WTC11 (cell line): ENCODE measurements at regions not wholly inside any gene's neighbourhood (a gene's known extent, or its start where the extent isn't known, plus 50 kb on each side); places are given as distances from the start of the nearest gene placed in this dataset.

Source experiments
- ATAC-seq: fragments of 200-7000 bp; cut with Tn5 transposase; 2 replicates; pipeline ENCODE4 v1.10.0; 2021; ENCODE audit warnings: mild to moderate bottlenecking, moderate library complexity
- CTCF ChIA-PET: fragments of 300-600 bp; sonication (Branson Sonifier 250); formaldehyde crosslinking; loops from one replicate; lab custom pipeline; 2021; ENCODE audit warnings: antibody characterized with exemption; lab: Charles Lee
- POLR2A ChIA-PET: fragments of 350-600 bp; sonication (Branson Sonifier 250); formaldehyde crosslinking; loops from one replicate; lab custom pipeline; 2021; ENCODE audit warnings: antibody characterized with exemption; lab: Charles Lee
- DNase-seq: peaks from one replicate; pipeline ENCODE4 v3.0.0; 2021; ENCODE audit warnings: low spot score
- H3K27ac Mint-ChIP-seq: 2 replicates; pipeline ENCODE4 v1.8.0; 2021; ENCODE audit warnings: mixed read lengths
- H3K27me3 Mint-ChIP-seq: 2 replicates; pipeline ENCODE4 v1.8.0; 2021; ENCODE audit warnings: low read depth, mild to moderate bottlenecking, moderate library complexity, mixed read lengths
- H3K36me3 Mint-ChIP-seq: 2 replicates; pipeline ENCODE4 v1.8.0; 2021; ENCODE audit warnings: mixed read lengths
- H3K4me1 Mint-ChIP-seq: 2 replicates; pipeline ENCODE4 v1.8.0; 2022; ENCODE audit warnings: mixed read lengths
- H3K4me3 Mint-ChIP-seq: 2 replicates; pipeline ENCODE4 v1.8.0; 2021; ENCODE audit warnings: mild to moderate bottlenecking, moderate library complexity, mixed read lengths
- H3K9me3 Mint-ChIP-seq: 2 replicates; pipeline ENCODE4 v1.8.0; 2021; ENCODE audit warnings: mixed read lengths
- ATF1 ChIP-seq: sonication (generic); formaldehyde crosslinking; IDR thresholded peaks from 2 replicates; pipeline ENCODE4 v1.8.1; 2023; ENCODE audit warnings: mild to moderate bottlenecking, moderate library complexity, missing genetic modification reagents
- ETV6 ChIP-seq: sonication (generic); formaldehyde crosslinking; IDR thresholded peaks from 2 replicates; pipeline ENCODE4 v1.8.1; 2022; ENCODE audit warnings: mild to moderate bottlenecking, missing genetic modification reagents
- RORB ChIP-seq: fragments of 250-450 bp; sonication (Bioruptor Pico); IDR thresholded peaks from 2 replicates; pipeline ENCODE4 v1.9.0; 2021; ENCODE audit warnings: mild to moderate bottlenecking
- ZNF138 ChIP-seq: sonication (generic); formaldehyde crosslinking; conservative IDR thresholded peaks from 2 replicates; pipeline ENCODE4 v1.8.1; 2022; ENCODE audit warnings: mild to moderate bottlenecking, moderate library complexity, missing genetic modification reagents
- ZNF317 ChIP-seq: sonication (generic); formaldehyde crosslinking; IDR thresholded peaks from 2 replicates; pipeline ENCODE4 v1.8.1; 2023; ENCODE audit warnings: low read depth, mild to moderate bottlenecking, moderate library complexity, missing genetic modification reagents, borderline replicate concordance
- ZNF396 ChIP-seq: fragments of 250-450 bp; sonication (Bioruptor Pico); IDR thresholded peaks from 2 replicates; pipeline ENCODE4 v1.8.0; 2021; ENCODE audit warnings: mild to moderate bottlenecking, moderate library complexity, borderline replicate concordance
- TF ChIP-seq, protein P1 (sequence below): sonication (generic); formaldehyde crosslinking; IDR thresholded peaks from 2 replicates; pipeline ENCODE4 v1.8.0; 2023; ENCODE audit warnings: mild to moderate bottlenecking, missing genetic modification reagents
- TF ChIP-seq, protein P2 (sequence below): fragments of 250-450 bp; sonication (Bioruptor Pico); IDR thresholded peaks from 2 replicates; pipeline ENCODE4 v1.8.0; 2021; ENCODE audit warnings: mild to moderate bottlenecking
- TF ChIP-seq, protein P3 (sequence below): sonication (generic); formaldehyde crosslinking; IDR thresholded peaks from 2 replicates; pipeline ENCODE4 v1.8.0; 2022; ENCODE audit warnings: mild to moderate bottlenecking, missing genetic modification reagents
- TF ChIP-seq, protein P4 (sequence below): fragments of 250-450 bp; sonication (Bioruptor Pico); IDR thresholded peaks from 2 replicates; pipeline ENCODE4 v1.9.0; 2021; ENCODE audit warnings: moderate library complexity, mild to moderate bottlenecking, inconsistent platforms, borderline replicate concordance
- TF ChIP-seq, protein P5 (sequence below): sonication (generic); formaldehyde crosslinking; IDR thresholded peaks from 2 replicates; pipeline ENCODE4 v1.8.0; 2022; ENCODE audit warnings: mild to moderate bottlenecking, missing genetic modification reagents
- TF ChIP-seq, protein P6 (sequence below): sonication (generic); formaldehyde crosslinking; conservative IDR thresholded peaks from 2 replicates; pipeline ENCODE4 v1.8.1; 2023; ENCODE audit warnings: mild to moderate bottlenecking, low read depth, missing genetic modification reagents, moderate library complexity
- TF ChIP-seq, protein P7 (sequence below): fragments of 250-450 bp; sonication (Bioruptor Pico); conservative IDR thresholded peaks from 2 replicates; pipeline ENCODE4 v1.9.0; 2021; ENCODE audit warnings: mild to moderate bottlenecking
- TF ChIP-seq, protein P8 (sequence below): fragments of 250-450 bp; sonication (Bioruptor Pico); IDR thresholded peaks from 2 replicates; pipeline ENCODE4 v1.9.0; 2021; ENCODE audit warnings: mild to moderate bottlenecking

DNA sequence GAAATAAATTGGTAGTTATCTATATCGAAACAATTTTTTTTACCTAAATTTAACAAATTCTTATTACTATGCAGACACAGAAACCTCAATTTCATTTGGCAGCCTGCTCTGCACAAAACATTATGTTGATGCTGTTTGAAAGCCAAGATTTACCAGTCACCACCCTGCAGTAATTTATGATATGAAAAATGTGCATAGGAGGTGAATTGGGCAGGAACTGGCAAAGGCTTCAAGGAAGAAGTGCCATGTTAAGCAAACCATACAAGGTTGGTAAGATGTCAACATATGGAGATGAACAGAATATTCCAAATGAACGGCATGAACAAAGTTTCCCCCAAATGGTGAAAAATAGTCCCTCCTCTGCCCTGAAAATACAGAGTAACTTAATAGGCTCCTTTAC, 54.2 kb upstream of the TAB2 start:
- no peaks in the 10 kb centered on the region for H3K9me3 Mint-ChIP-seq
- no peaks in the 10 kb centered on the region for H3K36me3 Mint-ChIP-seq
- peaks cover 6% of the 10 kb centered on the region; the same call in 1 of the 2 replicates for H3K4me1 Mint-ChIP-seq
- POLR2A ChIA-PET, result no interaction called here
- no peak overlapping the region for H3K27ac Mint-ChIP-seq
- CTCF ChIA-PET, result no interaction called here
- ATAC-seq, result no peak
- H3K4me3 Mint-ChIP-seq, result no peak overlapping the region
- TF ChIP-seq, protein P1, sequence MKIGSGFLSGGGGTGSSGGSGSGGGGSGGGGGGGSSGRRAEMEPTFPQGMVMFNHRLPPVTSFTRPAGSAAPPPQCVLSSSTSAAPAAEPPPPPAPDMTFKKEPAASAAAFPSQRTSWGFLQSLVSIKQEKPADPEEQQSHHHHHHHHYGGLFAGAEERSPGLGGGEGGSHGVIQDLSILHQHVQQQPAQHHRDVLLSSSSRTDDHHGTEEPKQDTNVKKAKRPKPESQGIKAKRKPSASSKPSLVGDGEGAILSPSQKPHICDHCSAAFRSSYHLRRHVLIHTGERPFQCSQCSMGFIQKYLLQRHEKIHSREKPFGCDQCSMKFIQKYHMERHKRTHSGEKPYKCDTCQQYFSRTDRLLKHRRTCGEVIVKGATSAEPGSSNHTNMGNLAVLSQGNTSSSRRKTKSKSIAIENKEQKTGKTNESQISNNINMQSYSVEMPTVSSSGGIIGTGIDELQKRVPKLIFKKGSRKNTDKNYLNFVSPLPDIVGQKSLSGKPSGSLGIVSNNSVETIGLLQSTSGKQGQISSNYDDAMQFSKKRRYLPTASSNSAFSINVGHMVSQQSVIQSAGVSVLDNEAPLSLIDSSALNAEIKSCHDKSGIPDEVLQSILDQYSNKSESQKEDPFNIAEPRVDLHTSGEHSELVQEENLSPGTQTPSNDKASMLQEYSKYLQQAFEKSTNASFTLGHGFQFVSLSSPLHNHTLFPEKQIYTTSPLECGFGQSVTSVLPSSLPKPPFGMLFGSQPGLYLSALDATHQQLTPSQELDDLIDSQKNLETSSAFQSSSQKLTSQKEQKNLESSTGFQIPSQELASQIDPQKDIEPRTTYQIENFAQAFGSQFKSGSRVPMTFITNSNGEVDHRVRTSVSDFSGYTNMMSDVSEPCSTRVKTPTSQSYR (CRISPR knock-in tag), result no peak
- TF ChIP-seq ATF1 (no peak), RORB (CRISPR knock-in tag) (no peak), ZNF138 (no peak)
- TF ChIP-seq, protein P2, sequence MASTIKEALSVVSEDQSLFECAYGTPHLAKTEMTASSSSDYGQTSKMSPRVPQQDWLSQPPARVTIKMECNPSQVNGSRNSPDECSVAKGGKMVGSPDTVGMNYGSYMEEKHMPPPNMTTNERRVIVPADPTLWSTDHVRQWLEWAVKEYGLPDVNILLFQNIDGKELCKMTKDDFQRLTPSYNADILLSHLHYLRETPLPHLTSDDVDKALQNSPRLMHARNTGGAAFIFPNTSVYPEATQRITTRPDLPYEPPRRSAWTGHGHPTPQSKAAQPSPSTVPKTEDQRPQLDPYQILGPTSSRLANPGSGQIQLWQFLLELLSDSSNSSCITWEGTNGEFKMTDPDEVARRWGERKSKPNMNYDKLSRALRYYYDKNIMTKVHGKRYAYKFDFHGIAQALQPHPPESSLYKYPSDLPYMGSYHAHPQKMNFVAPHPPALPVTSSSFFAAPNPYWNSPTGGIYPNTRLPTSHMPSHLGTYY (CRISPR knock-in tag), result no peak
- TF ChIP-seq, protein P3, sequence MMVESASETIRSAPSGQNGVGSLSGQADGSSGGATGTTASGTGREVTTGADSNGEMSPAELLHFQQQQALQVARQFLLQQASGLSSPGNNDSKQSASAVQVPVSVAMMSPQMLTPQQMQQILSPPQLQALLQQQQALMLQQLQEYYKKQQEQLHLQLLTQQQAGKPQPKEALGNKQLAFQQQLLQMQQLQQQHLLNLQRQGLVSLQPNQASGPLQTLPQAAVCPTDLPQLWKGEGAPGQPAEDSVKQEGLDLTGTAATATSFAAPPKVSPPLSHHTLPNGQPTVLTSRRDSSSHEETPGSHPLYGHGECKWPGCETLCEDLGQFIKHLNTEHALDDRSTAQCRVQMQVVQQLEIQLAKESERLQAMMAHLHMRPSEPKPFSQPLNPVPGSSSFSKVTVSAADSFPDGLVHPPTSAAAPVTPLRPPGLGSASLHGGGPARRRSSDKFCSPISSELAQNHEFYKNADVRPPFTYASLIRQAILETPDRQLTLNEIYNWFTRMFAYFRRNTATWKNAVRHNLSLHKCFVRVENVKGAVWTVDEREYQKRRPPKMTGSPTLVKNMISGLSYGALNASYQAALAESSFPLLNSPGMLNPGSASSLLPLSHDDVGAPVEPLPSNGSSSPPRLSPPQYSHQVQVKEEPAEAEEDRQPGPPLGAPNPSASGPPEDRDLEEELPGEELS (CRISPR knock-in tag), result no peak
- TF ChIP-seq, protein P4, sequence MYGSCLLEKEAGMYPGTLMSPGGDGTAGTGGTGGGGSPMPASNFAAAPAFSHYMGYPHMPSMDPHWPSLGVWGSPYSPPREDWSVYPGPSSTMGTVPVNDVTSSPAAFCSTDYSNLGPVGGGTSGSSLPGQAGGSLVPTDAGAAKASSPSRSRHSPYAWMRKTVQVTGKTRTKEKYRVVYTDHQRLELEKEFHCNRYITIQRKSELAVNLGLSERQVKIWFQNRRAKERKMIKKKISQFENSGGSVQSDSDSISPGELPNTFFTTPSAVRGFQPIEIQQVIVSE (CRISPR knock-in tag), result no peak
- TF ChIP-seq, protein P5, sequence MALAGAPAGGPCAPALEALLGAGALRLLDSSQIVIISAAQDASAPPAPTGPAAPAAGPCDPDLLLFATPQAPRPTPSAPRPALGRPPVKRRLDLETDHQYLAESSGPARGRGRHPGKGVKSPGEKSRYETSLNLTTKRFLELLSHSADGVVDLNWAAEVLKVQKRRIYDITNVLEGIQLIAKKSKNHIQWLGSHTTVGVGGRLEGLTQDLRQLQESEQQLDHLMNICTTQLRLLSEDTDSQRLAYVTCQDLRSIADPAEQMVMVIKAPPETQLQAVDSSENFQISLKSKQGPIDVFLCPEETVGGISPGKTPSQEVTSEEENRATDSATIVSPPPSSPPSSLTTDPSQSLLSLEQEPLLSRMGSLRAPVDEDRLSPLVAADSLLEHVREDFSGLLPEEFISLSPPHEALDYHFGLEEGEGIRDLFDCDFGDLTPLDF, result no peak
- no peak for DNase-seq
- H3K27me3 Mint-ChIP-seq, result no peaks in the 10 kb centered on the region

DNA sequence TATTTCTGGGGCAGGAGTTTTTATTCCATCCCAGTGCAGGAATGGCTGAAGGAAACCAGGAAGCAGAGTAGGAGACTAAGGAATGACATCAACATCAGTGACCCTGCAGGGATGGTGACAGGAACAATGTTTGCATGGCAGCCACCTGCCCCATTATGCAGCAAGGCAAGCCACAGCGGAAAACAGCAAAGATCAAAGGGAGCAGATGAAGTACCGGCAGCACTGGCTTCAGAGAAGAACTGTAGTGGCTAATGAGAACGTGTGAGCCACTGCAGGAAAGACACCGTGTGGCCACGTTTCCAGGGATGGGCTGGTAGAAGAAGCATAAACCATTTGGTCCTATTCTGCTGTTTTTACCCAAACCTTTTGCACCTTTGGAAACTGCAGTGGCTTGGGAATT, 52.9 kb upstream of the TAB2 start:
- Mint-ChIP-seq H3K4me1 (peaks cover 6% of the 10 kb centered on the region; the same call in 1 of the 2 replicates), H3K27me3 (no peaks in the 10 kb centered on the region), H3K27ac (no peak overlapping the region), H3K36me3 (no peaks in the 10 kb centered on the region), H3K4me3 (no peak overlapping the region), H3K9me3 (no peaks in the 10 kb centered on the region)
- ATAC-seq (no peak), DNase-seq (no peak)
- POLR2A ChIA-PET, result no interaction called here
- TF ChIP-seq, protein P6, sequence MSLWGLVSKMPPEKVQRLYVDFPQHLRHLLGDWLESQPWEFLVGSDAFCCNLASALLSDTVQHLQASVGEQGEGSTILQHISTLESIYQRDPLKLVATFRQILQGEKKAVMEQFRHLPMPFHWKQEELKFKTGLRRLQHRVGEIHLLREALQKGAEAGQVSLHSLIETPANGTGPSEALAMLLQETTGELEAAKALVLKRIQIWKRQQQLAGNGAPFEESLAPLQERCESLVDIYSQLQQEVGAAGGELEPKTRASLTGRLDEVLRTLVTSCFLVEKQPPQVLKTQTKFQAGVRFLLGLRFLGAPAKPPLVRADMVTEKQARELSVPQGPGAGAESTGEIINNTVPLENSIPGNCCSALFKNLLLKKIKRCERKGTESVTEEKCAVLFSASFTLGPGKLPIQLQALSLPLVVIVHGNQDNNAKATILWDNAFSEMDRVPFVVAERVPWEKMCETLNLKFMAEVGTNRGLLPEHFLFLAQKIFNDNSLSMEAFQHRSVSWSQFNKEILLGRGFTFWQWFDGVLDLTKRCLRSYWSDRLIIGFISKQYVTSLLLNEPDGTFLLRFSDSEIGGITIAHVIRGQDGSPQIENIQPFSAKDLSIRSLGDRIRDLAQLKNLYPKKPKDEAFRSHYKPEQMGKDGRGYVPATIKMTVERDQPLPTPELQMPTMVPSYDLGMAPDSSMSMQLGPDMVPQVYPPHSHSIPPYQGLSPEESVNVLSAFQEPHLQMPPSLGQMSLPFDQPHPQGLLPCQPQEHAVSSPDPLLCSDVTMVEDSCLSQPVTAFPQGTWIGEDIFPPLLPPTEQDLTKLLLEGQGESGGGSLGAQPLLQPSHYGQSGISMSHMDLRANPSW, result no peak
- TF ChIP-seq, protein P7, sequence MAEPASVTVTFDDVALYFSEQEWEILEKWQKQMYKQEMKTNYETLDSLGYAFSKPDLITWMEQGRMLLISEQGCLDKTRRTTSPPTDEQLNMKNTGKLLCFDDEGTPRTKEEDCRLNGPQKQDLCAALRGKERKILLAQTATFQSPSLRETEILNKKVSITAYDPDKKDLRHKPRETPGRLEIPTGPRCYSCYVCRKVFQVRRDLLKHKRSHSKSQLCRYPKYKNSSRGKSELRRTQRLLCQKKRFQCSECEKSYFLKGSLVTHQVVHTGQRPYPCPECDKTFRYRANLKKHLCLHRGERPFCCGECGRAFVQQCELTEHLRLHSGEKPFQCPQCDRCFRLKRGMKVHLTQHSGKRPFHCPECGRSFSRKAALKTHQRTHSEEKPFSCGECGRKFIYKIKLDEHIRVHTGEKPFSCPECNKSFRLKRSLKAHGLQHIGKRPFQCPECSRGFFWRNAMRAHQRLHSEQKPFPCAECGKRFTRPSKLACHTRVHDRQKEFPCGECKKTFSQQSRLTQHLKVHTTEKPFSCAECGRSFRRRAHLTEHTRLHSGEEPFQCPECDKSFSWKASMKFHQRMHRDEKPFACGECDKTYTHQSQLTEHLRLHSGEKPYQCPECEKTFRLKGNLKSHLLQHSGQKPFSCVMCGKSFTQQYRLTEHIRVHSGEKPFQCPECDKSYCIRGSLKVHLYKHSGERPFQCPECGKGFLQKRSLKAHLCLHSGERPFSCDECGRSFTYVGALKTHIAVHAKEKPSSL, result no peak
- TF ChIP-seq ETV6 (CRISPR knock-in tag) (no peak), ZNF396 (CRISPR knock-in tag) (no peak), ZNF317 (no peak)
- TF ChIP-seq, protein P8, sequence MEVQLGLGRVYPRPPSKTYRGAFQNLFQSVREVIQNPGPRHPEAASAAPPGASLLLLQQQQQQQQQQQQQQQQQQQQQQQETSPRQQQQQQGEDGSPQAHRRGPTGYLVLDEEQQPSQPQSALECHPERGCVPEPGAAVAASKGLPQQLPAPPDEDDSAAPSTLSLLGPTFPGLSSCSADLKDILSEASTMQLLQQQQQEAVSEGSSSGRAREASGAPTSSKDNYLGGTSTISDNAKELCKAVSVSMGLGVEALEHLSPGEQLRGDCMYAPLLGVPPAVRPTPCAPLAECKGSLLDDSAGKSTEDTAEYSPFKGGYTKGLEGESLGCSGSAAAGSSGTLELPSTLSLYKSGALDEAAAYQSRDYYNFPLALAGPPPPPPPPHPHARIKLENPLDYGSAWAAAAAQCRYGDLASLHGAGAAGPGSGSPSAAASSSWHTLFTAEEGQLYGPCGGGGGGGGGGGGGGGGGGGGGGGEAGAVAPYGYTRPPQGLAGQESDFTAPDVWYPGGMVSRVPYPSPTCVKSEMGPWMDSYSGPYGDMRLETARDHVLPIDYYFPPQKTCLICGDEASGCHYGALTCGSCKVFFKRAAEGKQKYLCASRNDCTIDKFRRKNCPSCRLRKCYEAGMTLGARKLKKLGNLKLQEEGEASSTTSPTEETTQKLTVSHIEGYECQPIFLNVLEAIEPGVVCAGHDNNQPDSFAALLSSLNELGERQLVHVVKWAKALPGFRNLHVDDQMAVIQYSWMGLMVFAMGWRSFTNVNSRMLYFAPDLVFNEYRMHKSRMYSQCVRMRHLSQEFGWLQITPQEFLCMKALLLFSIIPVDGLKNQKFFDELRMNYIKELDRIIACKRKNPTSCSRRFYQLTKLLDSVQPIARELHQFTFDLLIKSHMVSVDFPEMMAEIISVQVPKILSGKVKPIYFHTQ (CRISPR knock-in tag), result no peak
- CTCF ChIA-PET, result no interaction called here
